ENCODE measurements at regions not wholly inside any gene's neighbourhood (a gene's known extent, or its start where the extent isn't known, plus 50 kb on each side); places are given as distances from the start of the nearest gene placed in this dataset.

DNA sequence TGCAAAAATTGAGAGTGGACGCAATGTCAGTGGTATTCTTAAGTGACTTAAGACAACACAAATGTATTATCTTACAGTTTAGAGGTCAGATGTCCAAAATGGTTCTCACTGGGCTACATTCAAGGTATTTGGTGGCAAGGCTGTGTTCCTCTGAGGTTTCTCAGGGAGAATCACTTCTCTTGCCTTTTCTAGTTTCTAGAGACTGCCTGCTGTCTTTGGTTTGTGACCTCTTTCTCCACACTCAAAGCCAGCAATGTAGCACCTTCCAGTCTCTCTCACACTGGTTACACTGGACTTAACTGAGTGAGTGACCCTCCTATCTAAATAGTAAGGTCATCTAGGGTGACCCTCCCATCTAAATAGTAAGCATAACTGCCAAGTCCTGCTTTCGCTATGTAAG, 613.2 kb upstream of the COBL start:
- TF ChIP-seq, protein P1, sequence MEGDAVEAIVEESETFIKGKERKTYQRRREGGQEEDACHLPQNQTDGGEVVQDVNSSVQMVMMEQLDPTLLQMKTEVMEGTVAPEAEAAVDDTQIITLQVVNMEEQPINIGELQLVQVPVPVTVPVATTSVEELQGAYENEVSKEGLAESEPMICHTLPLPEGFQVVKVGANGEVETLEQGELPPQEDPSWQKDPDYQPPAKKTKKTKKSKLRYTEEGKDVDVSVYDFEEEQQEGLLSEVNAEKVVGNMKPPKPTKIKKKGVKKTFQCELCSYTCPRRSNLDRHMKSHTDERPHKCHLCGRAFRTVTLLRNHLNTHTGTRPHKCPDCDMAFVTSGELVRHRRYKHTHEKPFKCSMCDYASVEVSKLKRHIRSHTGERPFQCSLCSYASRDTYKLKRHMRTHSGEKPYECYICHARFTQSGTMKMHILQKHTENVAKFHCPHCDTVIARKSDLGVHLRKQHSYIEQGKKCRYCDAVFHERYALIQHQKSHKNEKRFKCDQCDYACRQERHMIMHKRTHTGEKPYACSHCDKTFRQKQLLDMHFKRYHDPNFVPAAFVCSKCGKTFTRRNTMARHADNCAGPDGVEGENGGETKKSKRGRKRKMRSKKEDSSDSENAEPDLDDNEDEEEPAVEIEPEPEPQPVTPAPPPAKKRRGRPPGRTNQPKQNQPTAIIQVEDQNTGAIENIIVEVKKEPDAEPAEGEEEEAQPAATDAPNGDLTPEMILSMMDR (IDR thresholded peaks at IDR 0.05): no peak
- no peak for TF ChIP-seq POLR2A (IDR thresholded peaks at IDR 0.05)

All from testis (tissue), 2 donors.